Psoas muscle (tissue), 7 donors: ENCODE measurements at regions not wholly inside any gene's neighbourhood (a gene's known extent, or its start where the extent isn't known, plus 50 kb on each side); places are given as distances from the start of the nearest gene placed in this dataset.

Source experiments
- ATAC-seq, 4 donors: fragments of 200-7000 bp; cut with Tn5 transposase; one replicate each; pipeline ENCODE4 v1.9.1; 2020; ENCODE audit warnings: moderate library complexity in 3 of 4, mild to moderate bottlenecking in 2 of 4
- DNase-seq, 2 donors: peaks; one replicate each; pipeline ENCODE4 v3.0.0-alpha.2; 2020
- H3K27ac ChIP-seq: fragments of 200-600 bp; one replicate; pipeline ENCODE4 v1.8.0; 2022
- H3K27me3 ChIP-seq, 3 donors: fragments of 200-600 bp in 1 of 3; one replicate each; pipeline versions ENCODE4 v1.6.1 to v1.8.0; 2013 to 2022; ENCODE audit warnings: low read length in 2 of 3, mild to moderate bottlenecking in 2 of 3, moderate library complexity in 1 of 3; ENCODE audit not compliant: insufficient read depth in 3 of 3
- H3K36me3 ChIP-seq, 2 donors: fragments of 200-600 bp in 1 of 2; one replicate each; pipeline versions ENCODE4 v1.6.1 to v1.8.0; 2013 to 2022; ENCODE audit warnings: low read depth in 1 of 2, mild to moderate bottlenecking in 1 of 2, moderate library complexity in 1 of 2; ENCODE audit not compliant: insufficient read depth in 1 of 2
- H3K4me1 ChIP-seq: fragments of 200-600 bp; one replicate; pipeline ENCODE4 v1.8.0; 2022
- H3K4me3 ChIP-seq: fragments of 200-600 bp; one replicate; pipeline ENCODE4 v1.8.0; 2022; ENCODE audit warnings: mild to moderate bottlenecking
- H3K9me3 ChIP-seq: fragments of 200-600 bp; one replicate; pipeline ENCODE4 v1.8.0; 2022
- WGBS, 3 donors: extraction: QIAGEN DNeasy Blood & Tissue Kit; methylation state at CpG; one replicate each; pipeline versions ENCODE4 v1.1.6 to v1.1.7; 2013; 5-methylcytosine and 5-hydroxymethylcytosine counted together
- intact Hi-C, 2 donors: fragments of 100-400 bp; cut with DNase I; formaldehyde crosslinking; loops; one replicate each; pipeline versions ENCODE4 v1.11.0 to v1.14.2; 2022
- TF ChIP-seq, protein P1 (sequence below): fragments of 200-600 bp; IDR thresholded peaks from one replicate; pipeline ENCODE4 v1.8.0; 2022; ENCODE audit warnings: antibody characterized with exemption
- donor health status: healthy with polysubstance abuse.
- donor health status: DM: no; HTN: no; CAD: no; lungs with moderate emphysema.
- donor health status: Bipolar disorder and iron deficiency.
- donor health status: healthy.
- donor health status: DM: yes; HTN: yes; CAD: no.
- donor health status: DM: no; HTN: no; CAD: no.
- donor health status: DM: yes; HTN: yes; CAD: no.

DNA sequence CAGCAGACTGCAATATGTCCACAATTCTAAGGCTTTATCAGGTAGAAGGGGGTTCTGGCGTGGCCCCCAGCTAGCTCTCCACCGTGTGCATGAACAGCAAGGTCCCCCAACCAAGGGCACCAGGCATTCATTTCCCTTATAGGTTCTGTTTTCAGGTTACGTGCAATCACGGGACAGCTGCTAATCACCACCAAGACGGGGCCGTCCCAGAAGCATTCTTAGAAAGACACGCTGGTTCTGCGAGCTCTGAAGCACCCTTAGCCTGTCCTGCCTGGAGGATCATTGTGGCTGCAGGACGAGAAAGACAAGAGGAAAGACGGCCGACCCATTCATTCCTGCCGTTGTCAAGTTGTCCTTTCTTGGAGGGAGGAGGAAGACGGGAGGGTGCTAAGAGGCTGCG lies 302.9 kb downstream of the SOX9 start:
- Histone ChIP-seq H3K27me3 (no peaks in the 10 kb centered on the region), H3K27ac (no peak overlapping the region), H3K4me1 (peaks cover 5% of the 10 kb centered on the region), H3K36me3 (no peaks in the 10 kb centered on the region), H3K4me3 (no peak overlapping the region), H3K9me3 (no peaks in the 10 kb centered on the region)
- 86 to 98% (median 93%) methylated on average over 14 of the region's 14 CpGs for WGBS, 3 donors
- ATAC-seq (no peak), DNase-seq (no peak)
- intact Hi-C loops: loop anchor here in 1 of 2 donors (10.0 kb wide), 1 partner anchor 299 kb away; the partner anchor contains the start of gene SOX9
- TF ChIP-seq, protein P1, sequence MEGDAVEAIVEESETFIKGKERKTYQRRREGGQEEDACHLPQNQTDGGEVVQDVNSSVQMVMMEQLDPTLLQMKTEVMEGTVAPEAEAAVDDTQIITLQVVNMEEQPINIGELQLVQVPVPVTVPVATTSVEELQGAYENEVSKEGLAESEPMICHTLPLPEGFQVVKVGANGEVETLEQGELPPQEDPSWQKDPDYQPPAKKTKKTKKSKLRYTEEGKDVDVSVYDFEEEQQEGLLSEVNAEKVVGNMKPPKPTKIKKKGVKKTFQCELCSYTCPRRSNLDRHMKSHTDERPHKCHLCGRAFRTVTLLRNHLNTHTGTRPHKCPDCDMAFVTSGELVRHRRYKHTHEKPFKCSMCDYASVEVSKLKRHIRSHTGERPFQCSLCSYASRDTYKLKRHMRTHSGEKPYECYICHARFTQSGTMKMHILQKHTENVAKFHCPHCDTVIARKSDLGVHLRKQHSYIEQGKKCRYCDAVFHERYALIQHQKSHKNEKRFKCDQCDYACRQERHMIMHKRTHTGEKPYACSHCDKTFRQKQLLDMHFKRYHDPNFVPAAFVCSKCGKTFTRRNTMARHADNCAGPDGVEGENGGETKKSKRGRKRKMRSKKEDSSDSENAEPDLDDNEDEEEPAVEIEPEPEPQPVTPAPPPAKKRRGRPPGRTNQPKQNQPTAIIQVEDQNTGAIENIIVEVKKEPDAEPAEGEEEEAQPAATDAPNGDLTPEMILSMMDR: no peak

DNA sequence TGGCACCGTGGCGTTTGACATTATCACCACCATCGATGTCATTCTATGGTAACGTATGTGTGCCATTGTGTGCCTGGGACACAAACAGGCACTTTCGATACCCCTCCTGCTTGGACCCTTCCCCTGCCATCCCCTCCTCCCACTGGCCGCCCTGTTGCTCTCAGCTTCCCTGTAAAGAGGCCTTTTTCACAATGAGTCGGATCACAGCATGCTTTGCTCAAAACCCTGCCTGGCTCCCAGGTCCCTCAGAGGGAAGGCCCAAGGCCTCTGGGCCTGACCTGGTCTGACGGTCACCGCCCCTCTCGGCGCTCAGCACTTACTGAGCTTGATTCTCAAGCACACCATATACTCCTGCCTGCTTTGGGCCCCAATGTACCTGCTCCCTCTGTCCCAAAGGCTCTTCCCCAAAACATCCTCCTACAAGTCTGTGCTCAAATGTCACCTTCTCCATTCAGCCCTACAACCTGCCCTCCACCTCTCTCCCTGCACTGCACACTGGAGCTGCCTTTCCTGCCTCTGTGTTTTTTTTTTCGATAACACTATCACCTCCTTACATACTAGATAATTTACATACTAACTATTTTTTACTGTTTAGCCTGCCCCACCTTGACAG lies 303.8 kb downstream of the SOX9 start:
- no peaks in the 10 kb centered on the region for H3K27me3 ChIP-seq
- H3K36me3 ChIP-seq: no peaks in the 10 kb centered on the region
- H3K4me1 ChIP-seq: peaks cover 5% of the 10 kb centered on the region
- H3K27ac ChIP-seq: no peak overlapping the region
- no peak for ATAC-seq
- intact Hi-C loops: loop anchor here in 1 of 2 donors (10.0 kb wide), 1 partner anchor 300 kb away; the partner anchor contains the start of gene SOX9
- DNase-seq: no peak
- TF ChIP-seq, protein P1: no peak
- H3K4me3 ChIP-seq: no peak overlapping the region
- H3K9me3 ChIP-seq: no peaks in the 10 kb centered on the region
- WGBS, 3 donors: 94 to 96% (median 95%) methylated on average over 12 of the region's 12 CpGs

DNA sequence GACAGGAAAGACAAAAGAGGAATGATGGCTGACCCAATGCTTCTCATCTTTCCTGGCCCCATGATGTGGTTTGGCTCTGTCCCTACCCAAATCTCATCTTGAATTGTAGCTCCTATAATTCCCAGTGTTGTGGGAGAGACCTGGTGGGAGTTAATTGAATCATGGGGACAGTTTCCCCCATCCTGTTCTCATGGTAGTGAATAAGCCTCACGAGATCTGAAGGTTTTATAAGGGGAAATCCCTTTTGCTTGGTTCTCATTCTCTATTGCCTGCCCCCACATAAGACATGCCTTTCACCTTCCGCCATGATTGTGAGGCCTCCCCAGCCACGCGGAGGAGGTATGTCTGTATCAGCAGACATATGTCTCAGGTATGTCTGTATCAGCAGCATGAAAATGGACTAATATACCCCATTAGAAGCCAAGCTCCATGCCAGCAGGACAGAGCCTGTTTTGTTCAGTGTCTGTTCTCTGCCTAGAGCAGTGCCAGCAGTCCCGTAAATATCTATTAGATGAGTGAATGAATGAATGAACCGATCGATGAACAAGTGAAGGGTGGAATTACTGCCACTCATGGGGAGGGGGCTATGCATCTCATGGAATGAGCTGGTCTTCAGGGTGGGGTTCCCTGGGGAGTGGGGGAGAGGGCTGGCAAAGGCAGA lies 304.4 kb downstream of the SOX9 start:
- no peaks in the 10 kb centered on the region for H3K9me3 ChIP-seq
- H3K27ac ChIP-seq: no peak overlapping the region
- peaks cover 5% of the 10 kb centered on the region for H3K4me1 ChIP-seq
- no peak overlapping the region for H3K4me3 ChIP-seq
- no peaks in the 10 kb centered on the region for H3K27me3 ChIP-seq
- WGBS, 3 donors: 85 to 94% (median 92%) methylated on average over 7 of the region's 7 CpGs
- intact Hi-C loops: loop anchor here in 1 of 2 donors (10.0 kb wide), 1 partner anchor 300 kb away; the partner anchor contains the start of gene SOX9
- ATAC-seq (no peak), DNase-seq (no peak)
- no peaks in the 10 kb centered on the region for H3K36me3 ChIP-seq
- TF ChIP-seq, protein P1: no peak

DNA sequence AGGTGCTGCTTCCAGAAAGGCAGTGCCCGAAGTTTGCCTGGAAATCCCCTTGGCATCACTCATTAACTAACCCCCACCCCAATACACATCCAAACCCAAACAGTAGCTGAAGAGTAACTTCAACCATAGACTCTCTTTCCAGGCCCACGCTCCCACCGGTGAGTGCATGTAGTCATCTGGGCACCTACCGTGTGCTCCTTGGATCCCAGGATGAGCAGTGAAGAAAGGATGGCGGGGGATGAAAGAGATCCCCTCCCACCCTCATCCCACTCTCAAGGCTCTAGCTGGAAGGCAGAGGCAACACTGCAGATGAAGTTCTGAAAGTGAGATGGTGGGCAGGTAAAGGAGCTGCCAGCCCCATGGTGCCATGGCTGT lies 305.0 kb downstream of the SOX9 start:
- intact Hi-C loops: loop anchor here in 1 of 2 donors (10.0 kb wide), 1 partner anchor 301 kb away; the partner anchor contains the start of gene SOX9
- 71 to 73% (median 73%) methylated on average over 5 of the region's 5 CpGs for WGBS, 3 donors
- ATAC-seq: no peak

More for the DNA sequence above, 305.0 kb downstream of the SOX9 start:
- H3K4me1 ChIP-seq: peaks cover 5% of the 10 kb centered on the region
- H3K27me3 ChIP-seq: no peaks in the 10 kb centered on the region
- H3K36me3 ChIP-seq: no peaks in the 10 kb centered on the region
- H3K9me3 ChIP-seq: no peaks in the 10 kb centered on the region
- no peak overlapping the region for H3K27ac ChIP-seq
- TF ChIP-seq, protein P1: no peak
- no peak overlapping the region for H3K4me3 ChIP-seq
- no peak for DNase-seq
